Activated naive CD8-positive, alpha-beta T cell (primary cell): ENCODE measurements at regions not wholly inside any gene's neighbourhood (a gene's known extent, or its start where the extent isn't known, plus 50 kb on each side); places are given as distances from the start of the nearest gene placed in this dataset.

Experiments used
- H3K27ac Mint-ChIP-seq: one replicate; pipeline ENCODE4 v1.8.0; 2021; ENCODE audit warnings: mixed read lengths
- H3K27me3 Mint-ChIP-seq: one replicate; pipeline ENCODE4 v1.8.0; 2021; ENCODE audit warnings: mixed read lengths
- H3K36me3 Mint-ChIP-seq: one replicate; pipeline ENCODE4 v1.8.0; 2021; ENCODE audit warnings: mixed read lengths
- H3K4me1 Mint-ChIP-seq: one replicate; pipeline ENCODE4 v1.8.0; 2021; ENCODE audit warnings: low read depth, mixed read lengths
- H3K4me3 Mint-ChIP-seq: one replicate; pipeline ENCODE4 v1.8.0; 2021; ENCODE audit warnings: mild to moderate bottlenecking, mixed read lengths
- H3K9me3 Mint-ChIP-seq: one replicate; pipeline ENCODE4 v1.8.0; 2021; ENCODE audit warnings: low read depth, mixed read lengths

DNA sequence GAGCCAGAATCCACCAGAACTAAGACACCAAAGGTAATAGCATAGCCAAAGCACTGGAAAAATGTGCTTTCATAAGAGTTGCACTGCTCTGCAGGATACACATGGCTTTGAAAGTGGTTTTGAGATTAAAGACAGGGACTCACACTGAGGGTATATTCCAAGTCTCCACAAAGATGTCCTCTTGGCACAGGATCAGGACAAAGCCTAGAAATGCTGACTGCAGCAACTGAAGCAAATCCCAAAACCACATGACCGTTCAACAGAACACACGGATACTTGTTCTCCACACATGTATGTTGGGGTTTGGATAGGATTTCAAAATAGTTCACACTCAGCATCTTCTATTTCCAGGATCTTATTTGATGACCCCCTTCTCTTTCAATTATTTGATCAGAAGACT, 364.3 kb upstream of the HSF2 start:
- no peaks in the 10 kb centered on the region for H3K36me3 Mint-ChIP-seq
- H3K27me3 Mint-ChIP-seq, result peaks cover 4% of the 10 kb centered on the region
- H3K4me3 Mint-ChIP-seq, result no peak overlapping the region
- H3K9me3 Mint-ChIP-seq, result no peaks in the 10 kb centered on the region
- no peaks in the 10 kb centered on the region for H3K4me1 Mint-ChIP-seq
- H3K27ac Mint-ChIP-seq, result no peak overlapping the region

DNA sequence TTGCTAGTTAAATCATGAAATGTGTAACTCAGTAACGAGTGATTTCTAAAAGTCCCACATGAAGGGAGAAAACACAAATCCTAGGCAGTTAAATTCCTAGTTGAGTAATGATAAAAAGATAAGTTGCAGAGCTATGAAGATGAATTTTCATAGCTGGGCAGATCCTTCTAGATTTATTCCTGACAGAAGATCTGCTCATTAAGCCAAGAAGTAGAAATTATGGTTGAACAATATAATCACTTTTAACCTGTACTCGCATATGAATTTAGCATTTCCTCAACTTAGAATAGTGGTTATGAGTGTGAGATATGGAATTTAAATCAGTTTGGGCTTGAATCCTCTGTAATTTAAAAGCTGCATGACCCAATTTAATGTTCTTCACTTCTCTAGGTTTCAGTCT, 359.2 kb upstream of the HSF2 start:
- no peak overlapping the region for H3K4me3 Mint-ChIP-seq
- peaks cover 4% of the 10 kb centered on the region for H3K27me3 Mint-ChIP-seq
- no peaks in the 10 kb centered on the region for H3K9me3 Mint-ChIP-seq
- peaks cover 3% of the 10 kb centered on the region for H3K4me1 Mint-ChIP-seq
- no peak overlapping the region for H3K27ac Mint-ChIP-seq
- no peaks in the 10 kb centered on the region for H3K36me3 Mint-ChIP-seq

DNA sequence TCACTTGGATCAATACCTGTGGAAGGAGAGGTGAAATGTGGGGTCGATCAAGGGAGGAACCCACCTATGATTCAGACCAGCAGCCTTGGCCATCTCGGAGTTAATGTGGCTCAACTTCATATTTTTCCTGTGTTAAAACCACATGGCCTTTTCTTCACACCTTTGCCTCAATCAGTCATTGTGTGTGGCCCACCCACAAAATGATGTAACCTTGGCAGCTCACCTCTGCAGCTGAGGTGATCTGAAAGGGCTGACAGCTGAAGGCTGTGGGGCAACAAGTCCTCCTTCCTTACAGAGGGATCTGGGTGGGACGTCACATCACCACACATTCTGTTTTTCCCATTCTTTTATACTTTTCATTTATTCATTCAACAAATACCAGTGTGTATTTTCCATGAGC, 357.1 kb upstream of the HSF2 start:
- H3K9me3 Mint-ChIP-seq, result no peaks in the 10 kb centered on the region
- no peak overlapping the region for H3K27ac Mint-ChIP-seq
- H3K36me3 Mint-ChIP-seq, result no peaks in the 10 kb centered on the region
- peaks cover 7% of the 10 kb centered on the region for H3K27me3 Mint-ChIP-seq
- peaks cover 3% of the 10 kb centered on the region for H3K4me1 Mint-ChIP-seq
- H3K4me3 Mint-ChIP-seq, result no peak overlapping the region

DNA sequence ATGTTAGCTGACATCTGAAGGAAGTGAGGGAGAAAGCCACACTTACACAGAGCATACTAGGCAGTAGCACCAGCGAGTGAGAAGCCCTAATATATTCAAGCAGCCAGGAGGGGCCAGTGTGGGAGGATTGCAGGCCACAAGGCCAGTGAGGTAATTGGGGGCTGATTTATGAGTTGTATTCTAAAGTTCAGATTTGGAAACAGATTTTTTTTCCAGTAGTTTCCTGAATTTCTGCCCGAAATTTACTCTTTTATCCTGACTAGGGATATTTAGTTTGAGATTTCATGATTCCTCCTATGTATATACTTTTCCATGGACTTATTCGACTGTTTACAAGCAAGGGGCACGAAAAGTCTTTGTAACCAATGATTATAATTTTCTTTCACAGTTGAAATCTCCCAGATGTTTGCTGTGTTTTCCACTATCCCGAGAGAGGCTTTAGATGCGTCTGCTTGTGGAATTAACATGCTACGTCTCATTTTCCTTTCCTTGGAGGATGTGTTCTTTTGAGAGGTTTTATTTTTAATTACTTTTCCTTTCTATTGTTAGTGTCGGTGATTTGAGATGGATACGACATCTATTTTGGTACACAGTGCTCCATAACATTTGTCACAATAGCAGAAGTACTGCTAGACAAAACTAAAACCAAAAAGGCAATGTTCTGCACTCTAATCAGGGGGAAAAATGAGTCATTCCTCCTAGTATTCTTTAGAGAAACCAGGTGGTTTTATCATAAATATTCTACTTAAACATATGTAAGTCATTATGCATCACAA, 356.3 kb upstream of the HSF2 start:
- Mint-ChIP-seq H3K36me3 (no peaks in the 10 kb centered on the region), H3K27me3 (peaks cover 8% of the 10 kb centered on the region), H3K9me3 (no peaks in the 10 kb centered on the region), H3K4me3 (no peak overlapping the region), H3K27ac (no peak overlapping the region), H3K4me1 (peaks cover 3% of the 10 kb centered on the region)

DNA sequence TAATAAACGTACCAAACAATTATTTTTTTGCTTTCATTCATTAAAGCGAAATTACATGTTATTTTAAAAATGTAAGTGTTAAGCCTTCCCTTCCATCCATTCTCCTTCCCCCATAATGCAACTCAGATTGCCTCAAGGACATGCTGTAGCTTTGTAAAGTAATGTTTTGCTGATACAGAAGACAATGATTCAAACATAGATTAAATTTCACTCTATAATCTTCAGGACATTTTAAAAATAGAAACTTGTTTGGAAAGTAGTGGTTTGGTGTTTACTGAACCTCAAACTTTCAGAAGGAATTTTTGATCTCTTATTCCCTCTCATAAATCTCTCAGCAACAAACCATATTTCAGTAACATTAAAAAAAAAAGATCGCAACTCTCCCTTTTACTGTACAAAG, 350.9 kb upstream of the HSF2 start:
- no peak overlapping the region for H3K27ac Mint-ChIP-seq
- no peaks in the 10 kb centered on the region for H3K9me3 Mint-ChIP-seq
- no peak overlapping the region for H3K4me3 Mint-ChIP-seq
- no peaks in the 10 kb centered on the region for H3K4me1 Mint-ChIP-seq
- peaks cover 6% of the 10 kb centered on the region for H3K27me3 Mint-ChIP-seq
- no peaks in the 10 kb centered on the region for H3K36me3 Mint-ChIP-seq

DNA sequence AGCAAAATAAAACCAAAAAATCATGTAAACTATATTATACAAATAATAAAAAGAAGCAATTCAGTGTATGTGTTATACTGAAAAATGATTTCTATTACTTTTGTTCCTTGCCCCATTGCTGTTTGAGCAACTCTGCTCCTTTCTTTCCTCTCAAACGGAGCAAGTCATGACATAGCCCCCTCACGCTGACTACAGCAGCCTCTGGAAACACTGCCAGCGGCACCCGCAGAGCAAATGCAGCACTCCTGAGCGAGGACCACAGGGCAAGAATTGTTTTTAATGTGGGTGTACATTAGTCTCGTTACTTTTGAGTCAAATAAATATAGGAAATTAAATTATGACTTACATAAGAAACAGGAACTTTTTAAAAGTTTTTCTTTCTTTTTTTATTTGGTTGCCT, 350.1 kb upstream of the HSF2 start:
- Mint-ChIP-seq H3K36me3 (no peaks in the 10 kb centered on the region), H3K4me1 (no peaks in the 10 kb centered on the region), H3K9me3 (no peaks in the 10 kb centered on the region), H3K27ac (no peak overlapping the region), H3K27me3 (peaks cover 6% of the 10 kb centered on the region), H3K4me3 (no peak overlapping the region)

DNA sequence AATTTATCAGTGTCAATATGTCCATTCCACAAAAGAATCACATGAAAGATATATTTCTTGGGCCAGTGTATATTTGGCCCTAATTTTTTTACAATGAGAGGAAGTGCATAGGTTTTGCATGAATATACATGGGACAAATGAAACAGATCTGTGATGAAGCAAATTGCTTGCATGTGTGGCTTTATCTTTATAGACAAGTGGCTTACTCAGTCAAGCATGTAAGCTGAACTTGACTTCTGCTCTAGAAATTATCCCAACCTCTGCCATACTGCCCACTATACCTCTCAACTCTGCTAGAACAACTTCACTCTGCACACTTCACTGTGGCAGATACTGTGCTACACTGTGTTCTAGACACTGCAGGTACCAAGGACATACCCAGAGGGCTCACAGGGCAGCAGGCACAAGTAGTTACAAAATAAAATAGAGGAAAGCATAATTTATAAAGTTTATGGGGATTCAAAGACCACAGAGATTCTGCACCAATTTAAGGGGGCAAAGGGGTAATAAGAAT, 349.2 kb upstream of the HSF2 start:
- Mint-ChIP-seq H3K27ac (no peak overlapping the region), H3K4me1 (no peaks in the 10 kb centered on the region), H3K9me3 (no peaks in the 10 kb centered on the region), H3K27me3 (peaks cover 3% of the 10 kb centered on the region), H3K36me3 (no peaks in the 10 kb centered on the region), H3K4me3 (no peak overlapping the region)

DNA sequence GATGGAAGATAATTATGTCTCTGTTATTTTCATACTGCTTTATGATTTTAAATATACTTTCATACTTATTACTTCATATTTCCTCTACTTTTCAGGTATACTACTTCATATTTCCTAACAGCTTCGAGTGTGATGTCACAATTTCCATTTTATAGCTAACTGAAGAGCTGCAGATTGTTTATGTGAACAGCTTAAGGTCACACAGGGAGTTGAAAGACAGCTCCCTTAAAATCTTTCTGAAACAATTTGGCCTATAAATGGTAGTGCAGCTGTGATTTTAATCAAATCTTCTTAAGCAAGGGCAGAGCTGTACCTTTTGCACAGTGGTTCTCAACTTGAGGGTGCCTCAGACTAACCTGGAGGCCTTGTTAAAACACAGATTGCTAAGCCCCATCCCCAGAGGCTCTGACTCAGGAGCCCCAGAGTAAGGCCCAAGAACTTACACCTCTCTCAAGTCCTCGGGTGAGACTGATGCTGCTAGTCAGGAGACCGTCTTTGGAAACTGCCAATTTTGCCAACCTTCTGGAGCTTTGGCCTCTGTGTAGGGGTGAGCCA, 347.0 kb upstream of the HSF2 start:
- H3K36me3 Mint-ChIP-seq, result no peaks in the 10 kb centered on the region
- peaks cover 4% of the 10 kb centered on the region for H3K27me3 Mint-ChIP-seq
- no peak overlapping the region for H3K4me3 Mint-ChIP-seq
- no peaks in the 10 kb centered on the region for H3K4me1 Mint-ChIP-seq
- no peak overlapping the region for H3K27ac Mint-ChIP-seq
- no peaks in the 10 kb centered on the region for H3K9me3 Mint-ChIP-seq

DNA sequence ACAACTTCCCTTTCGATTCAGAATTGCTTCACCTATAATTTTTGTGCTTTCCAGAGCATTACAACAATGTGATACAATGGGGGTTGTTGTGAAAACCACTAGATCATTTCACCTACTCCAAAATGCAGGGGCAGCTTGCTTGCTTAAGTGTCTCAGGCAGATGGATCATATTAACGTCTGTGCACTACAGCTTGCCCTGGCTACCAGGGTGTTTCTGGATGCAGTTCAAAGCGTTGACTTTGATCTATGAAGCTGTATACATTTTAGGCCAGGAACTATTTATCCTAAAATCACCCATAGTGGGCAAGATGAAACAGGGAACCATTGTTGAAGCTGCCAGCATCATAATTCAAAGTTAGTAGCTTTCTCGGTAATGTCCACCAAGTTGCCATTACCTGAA, 339.5 kb upstream of the HSF2 start:
- no peak overlapping the region for H3K27ac Mint-ChIP-seq
- H3K27me3 Mint-ChIP-seq, result peaks cover 4% of the 10 kb centered on the region
- no peak overlapping the region for H3K4me3 Mint-ChIP-seq
- H3K4me1 Mint-ChIP-seq, result no peaks in the 10 kb centered on the region
- no peaks in the 10 kb centered on the region for H3K36me3 Mint-ChIP-seq
- no peaks in the 10 kb centered on the region for H3K9me3 Mint-ChIP-seq

DNA sequence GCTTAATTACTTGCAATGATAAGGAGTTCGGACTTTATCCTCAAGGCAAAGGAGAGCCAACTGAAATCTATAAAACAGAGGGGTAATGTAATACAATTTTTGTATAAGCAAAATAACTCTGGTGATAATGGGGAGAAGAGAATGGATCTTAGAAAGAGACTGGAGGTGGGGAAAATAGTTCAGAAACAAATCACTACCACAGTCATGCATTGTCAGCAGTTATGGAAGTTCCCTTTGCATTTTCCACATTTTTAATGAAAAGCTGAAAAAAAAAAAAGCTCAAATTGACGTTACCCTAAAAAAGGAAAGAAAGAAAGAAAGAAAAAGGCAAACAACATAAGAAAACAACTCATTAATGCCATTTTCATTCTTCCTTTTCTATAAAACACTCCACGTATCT, 337.6 kb upstream of the HSF2 start:
- Mint-ChIP-seq H3K4me3 (no peak overlapping the region), H3K27me3 (peaks cover 2% of the 10 kb centered on the region), H3K4me1 (no peaks in the 10 kb centered on the region), H3K9me3 (no peaks in the 10 kb centered on the region), H3K36me3 (no peaks in the 10 kb centered on the region), H3K27ac (no peak overlapping the region)

DNA sequence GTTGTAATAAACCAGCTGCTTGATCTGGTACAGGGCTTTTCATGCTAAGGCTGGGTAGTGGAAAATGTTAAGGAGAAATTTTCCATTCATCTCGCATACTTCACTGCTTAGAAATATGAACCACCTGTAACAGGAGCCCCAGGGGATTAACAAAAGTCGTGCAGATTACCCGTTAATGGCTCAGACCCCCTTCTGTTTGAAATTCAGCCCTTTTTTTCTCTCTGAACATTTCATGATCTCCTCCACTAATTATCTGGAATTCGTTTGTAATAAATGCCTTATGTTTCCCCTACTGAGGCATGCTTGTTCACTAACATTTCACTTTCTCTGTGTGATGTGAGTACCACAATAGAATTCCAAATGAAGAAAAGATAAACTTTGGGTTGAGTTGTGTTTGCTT, 336.4 kb upstream of the HSF2 start:
- Mint-ChIP-seq H3K27ac (no peak overlapping the region), H3K4me3 (no peak overlapping the region), H3K27me3 (peaks cover 2% of the 10 kb centered on the region), H3K4me1 (no peaks in the 10 kb centered on the region), H3K9me3 (no peaks in the 10 kb centered on the region), H3K36me3 (no peaks in the 10 kb centered on the region)

DNA sequence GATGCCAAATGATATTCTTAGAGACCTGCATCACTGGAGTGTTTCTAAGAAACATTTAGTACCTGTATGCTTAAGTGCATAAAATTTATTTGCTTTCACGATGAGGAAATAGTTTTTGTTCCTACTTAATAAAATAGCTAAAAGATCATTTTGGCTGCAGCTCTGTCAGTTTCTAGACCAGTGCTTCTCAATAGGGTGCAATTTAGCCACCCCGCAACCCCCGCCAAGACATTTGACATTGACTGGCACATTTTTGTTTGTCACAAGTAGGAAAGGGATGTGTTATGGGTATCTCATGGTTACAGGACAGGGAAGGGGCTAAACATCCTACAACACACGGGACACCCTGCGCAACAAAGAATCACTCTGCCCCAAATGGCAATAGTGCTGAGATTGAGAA, 335.7 kb upstream of the HSF2 start:
- Mint-ChIP-seq H3K4me1 (no peaks in the 10 kb centered on the region), H3K4me3 (no peak overlapping the region), H3K36me3 (no peaks in the 10 kb centered on the region), H3K27ac (no peak overlapping the region), H3K27me3 (peaks cover 2% of the 10 kb centered on the region), H3K9me3 (no peaks in the 10 kb centered on the region)

DNA sequence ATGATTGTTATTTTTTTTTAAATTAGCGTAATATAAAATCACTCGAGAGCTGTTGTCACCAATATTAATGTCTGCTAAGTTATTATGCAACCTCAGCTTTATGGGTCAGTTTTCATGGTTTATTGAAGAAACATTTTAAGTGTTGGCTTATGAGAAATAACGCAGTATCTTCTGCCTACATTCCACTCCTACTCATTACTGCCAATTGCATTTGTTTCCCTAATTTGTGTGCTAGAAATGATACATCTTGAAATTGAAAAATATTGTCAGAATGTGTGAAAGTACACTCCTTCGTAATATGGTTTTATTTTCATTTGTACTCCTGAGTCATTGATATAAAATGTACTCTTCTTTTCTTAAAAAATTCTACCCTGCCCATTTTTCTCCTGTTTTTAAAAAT, 333.3 kb upstream of the HSF2 start:
- Mint-ChIP-seq H3K27me3 (peaks cover 2% of the 10 kb centered on the region), H3K27ac (no peak overlapping the region), H3K9me3 (no peaks in the 10 kb centered on the region), H3K4me1 (no peaks in the 10 kb centered on the region), H3K4me3 (no peak overlapping the region), H3K36me3 (no peaks in the 10 kb centered on the region)

DNA sequence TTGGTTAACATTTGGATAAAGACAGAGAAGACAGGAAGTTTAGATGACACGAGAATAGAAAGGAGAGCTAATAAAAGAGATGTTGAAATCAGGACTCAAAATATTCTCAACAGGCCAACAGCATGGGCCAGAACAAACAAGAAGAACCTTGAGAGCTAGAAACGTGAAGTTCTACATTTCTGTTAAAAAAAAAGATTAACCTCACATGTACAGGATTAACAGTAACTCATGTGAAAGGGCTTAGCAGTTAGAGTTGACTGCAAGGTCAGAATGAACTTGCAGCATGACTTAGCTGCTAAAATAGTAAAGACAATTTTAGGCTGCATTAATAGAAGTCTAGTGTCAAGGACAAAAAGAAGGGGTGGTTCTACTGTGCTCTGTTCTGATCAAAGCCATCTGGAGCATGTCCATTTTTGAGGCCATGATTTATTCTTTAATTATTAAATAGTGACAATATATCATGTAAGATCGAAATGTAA, 331.1 kb upstream of the HSF2 start:
- Mint-ChIP-seq H3K27ac (no peak overlapping the region), H3K36me3 (no peaks in the 10 kb centered on the region), H3K4me3 (no peak overlapping the region), H3K27me3 (peaks cover 3% of the 10 kb centered on the region), H3K4me1 (no peaks in the 10 kb centered on the region), H3K9me3 (no peaks in the 10 kb centered on the region)

DNA sequence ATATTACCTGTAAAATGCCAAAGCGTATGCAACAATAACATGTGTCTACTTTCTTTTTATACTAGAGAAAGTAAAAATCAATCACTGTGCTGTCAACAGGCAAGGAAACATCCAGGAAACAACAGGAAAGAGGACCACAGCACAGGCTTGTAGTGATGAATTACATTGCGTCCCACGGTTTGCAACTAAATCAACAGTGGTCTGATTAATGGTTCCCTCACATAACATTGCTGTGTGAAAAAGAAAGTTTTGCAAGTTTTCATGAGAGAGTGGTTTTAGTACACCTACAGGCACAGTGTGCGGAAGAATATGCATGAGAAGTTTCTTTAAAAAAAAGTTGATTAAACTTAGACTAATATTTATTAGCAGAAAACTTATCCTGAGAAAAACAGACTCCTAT, 329.5 kb upstream of the HSF2 start:
- Mint-ChIP-seq H3K9me3 (no peaks in the 10 kb centered on the region), H3K4me3 (no peak overlapping the region), H3K4me1 (no peaks in the 10 kb centered on the region), H3K36me3 (no peaks in the 10 kb centered on the region), H3K27me3 (peaks cover 2% of the 10 kb centered on the region), H3K27ac (no peak overlapping the region)
